A172 (cell line): ENCODE measurements at regions not wholly inside any gene's neighbourhood (a gene's known extent, or its start where the extent isn't known, plus 50 kb on each side); places are given as distances from the start of the nearest gene placed in this dataset.
"Not testable (repeated sequence)": the region's sequence is repeated elsewhere in the genome, so short reads cannot be mapped to it uniquely, and the experiment has no call there.

Source experiments
- DNase-seq: peaks from one replicate; pipeline ENCODE4 v3.0.0-alpha.2; 2015; ENCODE audit warnings: low spot score

- no peak for DNase-seq
Measured at GRCh38 chr9:11506980-11507379, 894.2 kb upstream of the PTPRD start.

DNA sequence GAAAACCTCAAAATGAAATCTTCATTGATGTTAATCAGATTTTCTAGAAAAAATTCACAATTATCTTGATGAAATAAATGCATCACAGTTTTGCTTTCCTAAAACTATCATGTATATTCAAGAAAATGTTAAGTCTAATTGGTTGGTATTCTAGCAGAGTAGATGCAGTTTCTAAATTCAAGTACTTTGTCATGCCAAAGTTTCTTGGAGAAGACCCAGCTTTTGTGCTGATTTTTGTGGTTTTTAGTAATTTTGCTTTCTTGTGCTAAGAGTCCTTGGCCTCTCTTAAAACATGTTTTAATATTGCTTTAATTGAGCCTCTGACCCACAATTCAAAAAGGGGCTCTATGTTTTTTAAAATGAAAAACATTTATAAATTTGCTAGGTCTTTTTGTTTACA, 924.8 kb upstream of the PTPRD start:
- no peak for DNase-seq

DNA sequence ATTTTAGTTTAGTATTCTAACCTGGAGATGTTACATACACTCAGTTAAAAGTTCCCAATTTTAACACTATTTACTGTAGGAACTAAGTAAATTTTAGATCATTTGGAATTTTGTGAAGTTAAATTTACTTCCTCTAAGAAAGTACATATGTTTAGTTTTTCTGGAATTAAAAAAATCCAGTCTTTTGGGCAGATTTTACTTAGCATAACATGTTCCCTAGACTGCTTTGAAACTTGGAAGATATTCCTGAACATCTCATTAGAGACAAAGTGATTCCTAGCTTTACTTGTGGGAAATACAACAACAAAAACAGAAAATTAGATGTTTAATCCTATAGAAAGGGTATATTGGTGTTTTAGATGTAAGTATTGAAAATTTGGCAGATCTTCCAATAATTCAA, 930.0 kb upstream of the PTPRD start:
- DNase-seq: no peak

- no peak for DNase-seq
Measured at GRCh38 chr9:11546231-11546630, 933.4 kb upstream of the PTPRD start.

- DNase-seq: no peak
Measured at GRCh38 chr9:11549311-11549794, 936.6 kb upstream of the PTPRD start.

- peak; percentile 49 for DNase-seq
Measured at GRCh38 chr9:11551106-11551505, 938.3 kb upstream of the PTPRD start.

DNA sequence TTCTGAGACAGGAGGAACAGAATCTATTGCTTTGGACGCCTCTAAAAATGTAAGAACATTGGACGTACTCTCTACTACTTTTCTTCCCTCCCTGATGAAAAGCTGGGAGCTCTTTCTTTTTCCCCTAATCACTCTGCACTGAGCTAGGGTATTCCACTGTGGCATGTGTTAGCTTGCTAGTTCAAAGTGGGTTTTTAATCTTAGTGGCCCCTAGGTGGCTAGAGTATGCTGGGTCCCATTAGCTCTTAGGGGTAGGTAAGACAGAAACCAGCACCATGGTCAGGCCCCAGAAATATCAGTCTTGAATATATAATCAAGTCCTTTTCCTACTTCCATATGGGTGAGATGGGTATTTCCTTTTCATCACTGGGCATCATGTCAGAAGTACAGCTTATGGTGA, 945.2 kb upstream of the PTPRD start:
- no peak for DNase-seq

DNA sequence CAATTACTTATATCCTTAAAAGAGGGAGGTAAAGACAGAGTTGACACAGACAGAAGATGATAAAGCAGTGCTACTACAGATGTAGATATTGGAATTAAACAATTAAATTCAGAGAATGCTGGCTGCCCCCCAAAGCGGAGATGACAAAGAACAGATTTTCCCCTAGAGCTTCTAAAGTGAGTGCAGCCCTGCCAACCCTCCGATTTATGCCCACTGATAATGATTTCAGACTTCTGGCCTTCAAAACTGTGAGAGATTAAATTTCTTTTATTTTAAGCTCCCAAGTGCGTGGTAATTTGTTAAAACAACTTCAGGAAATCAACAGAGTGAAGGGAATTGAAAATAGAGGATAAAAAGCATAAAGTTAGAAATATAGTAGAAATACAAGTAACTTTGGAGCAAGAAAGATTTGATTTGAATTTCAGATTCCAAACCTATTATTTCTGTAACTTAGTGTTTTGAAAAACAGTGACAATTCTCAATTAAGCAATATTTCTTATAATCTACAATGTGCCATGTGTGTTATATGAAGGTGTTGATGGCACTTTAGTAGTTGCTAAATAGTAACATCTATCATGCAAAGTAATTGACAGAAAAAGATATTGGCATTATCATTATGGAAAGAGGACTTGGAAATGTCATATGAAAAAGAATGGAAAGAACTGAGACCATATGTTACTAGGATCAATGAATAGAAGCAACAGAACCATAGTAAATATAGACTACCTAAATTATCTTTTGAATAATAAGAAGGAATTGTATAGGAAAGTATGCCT, 946.4 kb upstream of the PTPRD start:
- DNase-seq: no peak

GRCh38 chr9:11577522-11577921, 964.7 kb upstream of the PTPRD start:
- DNase-seq: no peak

GRCh38 chr9:11595756-11596155, 983.0 kb upstream of the PTPRD start:
- no peak for DNase-seq

GRCh38 chr9:11618241-11618805, 1005.5 kb upstream of the PTPRD start:
- no peak for DNase-seq

DNA sequence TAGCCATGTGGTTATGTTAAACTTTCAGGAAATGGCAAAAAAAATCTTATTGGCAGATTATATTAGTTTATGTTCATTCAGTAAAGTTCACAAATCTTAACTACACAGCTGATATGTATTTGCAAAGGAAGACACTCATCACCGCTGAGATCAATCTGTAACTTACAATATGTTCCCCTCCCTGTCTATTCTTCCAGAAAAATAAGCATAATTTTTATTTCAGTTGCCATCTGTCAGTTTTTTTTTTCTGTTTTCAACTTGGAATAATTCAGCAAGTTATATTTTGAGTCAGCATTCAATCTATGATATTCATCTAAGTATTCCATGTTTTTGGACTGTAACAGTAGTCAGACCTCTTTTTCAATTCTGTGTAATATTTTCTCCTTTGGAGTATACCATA, 1019.9 kb upstream of the PTPRD start:
- DNase-seq: no peak

DNA sequence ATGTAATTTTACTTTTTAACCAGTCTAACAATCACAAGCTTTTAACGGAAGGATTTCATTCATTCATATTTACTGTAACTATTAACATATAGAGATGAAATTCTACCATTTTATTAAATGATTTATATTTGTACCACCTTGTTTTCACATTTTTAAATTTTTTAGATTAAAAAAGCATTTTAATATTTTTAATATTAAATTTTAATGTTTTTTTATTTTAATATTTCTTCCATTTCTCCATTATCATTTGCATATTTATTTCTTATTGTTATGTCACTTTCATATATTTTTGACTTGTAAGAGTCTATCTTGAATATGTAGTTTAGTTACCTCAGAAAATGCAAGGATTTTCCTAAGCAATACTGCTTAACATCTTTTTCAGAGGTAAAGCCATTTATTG, 1034.0 kb upstream of the PTPRD start:
- no peak for DNase-seq

- DNase-seq: no peak
Measured at GRCh38 chr9:11653867-11654266, 1039.3 kb upstream of the TYRP1 start.

GRCh38 chr9:11663913-11664312, 1029.3 kb upstream of the TYRP1 start:
- no peak for DNase-seq

DNA sequence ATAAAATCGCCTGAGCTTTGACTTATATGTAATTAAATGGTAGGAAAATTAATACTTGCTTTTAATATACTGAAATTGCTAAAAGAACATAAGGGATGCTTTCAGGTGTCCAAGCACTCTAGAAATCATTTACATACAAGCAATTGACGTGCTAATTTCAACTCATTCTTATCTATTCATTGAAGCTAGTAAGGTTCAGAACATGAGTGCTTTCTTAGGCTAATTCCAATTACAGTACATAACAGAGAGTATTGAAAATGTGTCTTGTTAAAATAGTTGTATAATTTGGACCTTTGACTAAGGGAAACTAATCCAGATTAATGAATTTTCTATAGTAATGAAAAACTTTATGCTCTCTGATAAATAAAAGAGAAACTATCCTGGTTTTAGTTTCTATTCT, 1016.4 kb upstream of the TYRP1 start:
- no peak for DNase-seq

GRCh38 chr9:11686733-11687132, 1006.5 kb upstream of the TYRP1 start:
- DNase-seq: no peak

- DNase-seq: no peak
Measured at GRCh38 chr9:11697126-11697525, 996.1 kb upstream of the TYRP1 start.

DNA sequence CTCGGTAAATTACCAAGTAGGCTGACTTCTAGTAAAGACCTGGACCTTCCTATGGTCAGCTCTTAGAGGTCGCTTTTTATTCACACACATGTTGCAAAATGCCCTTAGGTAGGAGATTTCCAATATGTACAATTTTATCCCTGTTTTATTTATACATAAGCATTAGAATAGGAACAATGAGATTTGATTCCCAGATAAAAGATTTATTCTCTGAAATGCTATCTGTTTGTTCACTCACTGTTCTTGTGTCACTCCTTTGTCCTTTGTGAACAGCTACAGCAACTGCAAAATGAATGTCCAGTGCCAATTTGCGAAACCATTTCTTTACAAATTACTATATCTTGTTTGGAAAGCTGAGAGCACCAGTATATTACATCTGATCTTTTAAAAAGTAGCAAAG, 991.5 kb upstream of the TYRP1 start:
- DNase-seq: no peak

DNA sequence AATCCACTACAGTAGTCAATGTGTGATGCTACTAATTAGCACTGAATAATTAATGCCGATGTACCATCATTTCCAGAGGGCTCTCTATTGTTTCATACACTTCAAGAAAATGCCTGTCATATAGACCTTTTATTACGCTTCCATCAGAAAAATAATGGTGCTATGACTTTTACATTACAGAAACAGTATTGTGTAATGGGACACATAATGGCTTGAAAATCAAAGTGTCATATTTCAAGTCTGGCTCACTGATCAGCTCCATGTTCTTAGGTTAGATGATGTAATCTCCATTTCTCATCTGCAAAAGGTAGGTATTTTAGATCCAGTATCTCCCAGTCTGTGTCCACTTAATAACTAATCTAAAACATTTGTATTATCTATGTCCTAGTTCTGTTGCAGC, 990.6 kb upstream of the TYRP1 start:
- DNase-seq: no peak

DNA sequence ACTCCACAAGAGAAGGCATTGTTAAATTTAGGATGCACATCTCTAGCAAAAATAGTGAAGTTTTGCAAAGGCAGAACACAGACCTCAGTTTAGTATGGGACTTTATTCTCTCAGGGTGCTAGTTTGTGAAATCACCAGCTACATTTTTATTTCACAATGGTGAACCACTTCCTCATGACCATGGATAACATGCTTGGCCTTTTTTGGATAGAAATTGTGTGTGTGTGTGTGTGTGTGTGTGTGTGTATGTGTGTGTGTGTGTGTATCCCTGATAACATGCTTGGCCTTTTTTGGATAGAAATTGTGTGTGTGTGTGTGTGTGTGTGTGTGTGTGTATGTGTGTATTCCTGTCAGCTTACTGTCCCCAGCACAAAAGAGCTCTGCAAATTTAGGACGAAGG, 989.0 kb upstream of the TYRP1 start:
- DNase-seq: not testable (repeated sequence)

- DNase-seq: no peak
Measured at GRCh38 chr9:11708899-11709298, 984.3 kb upstream of the TYRP1 start.

GRCh38 chr9:11709567-11709966, 983.6 kb upstream of the TYRP1 start:
- DNase-seq: no peak

DNA sequence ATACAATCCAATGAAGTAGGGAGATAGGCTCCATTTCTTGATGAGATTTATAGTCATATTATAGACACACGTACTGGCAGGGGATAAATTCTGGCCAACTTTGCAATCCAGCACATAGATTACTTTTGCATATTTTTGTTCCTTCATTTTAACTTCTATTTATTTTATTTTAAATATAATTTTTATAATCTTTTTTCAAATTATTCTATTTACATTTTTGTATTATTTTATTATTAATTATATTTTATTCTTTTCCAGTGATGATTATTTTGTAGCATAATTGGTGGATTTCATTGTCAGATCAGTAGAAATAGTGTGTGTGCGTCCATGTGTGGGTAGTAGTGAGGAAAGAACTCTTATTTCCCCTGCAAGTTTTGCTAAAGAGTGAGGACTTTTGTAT, 980.1 kb upstream of the TYRP1 start:
- no peak for DNase-seq
